PC-3 (cell line): ENCODE measurements at regions not wholly inside any gene's neighbourhood (a gene's known extent, or its start where the extent isn't known, plus 50 kb on each side); places are given as distances from the start of the nearest gene placed in this dataset.
A peak's percentile ranks its signal among the peaks of the same experiment; 100 is the strongest.
"Not testable (repeated sequence)": the region's sequence is repeated elsewhere in the genome, so short reads cannot be mapped to it uniquely, and the experiment has no call there.

Experiments used
- ATAC-seq: fragments of 200-7000 bp; cut with Tn5 transposase; 2 replicates; pipeline ENCODE4 v1.9.1; 2020; ENCODE audit warnings: mild to moderate bottlenecking, moderate library complexity
- BruUV-seq: library from RNA; stranded (reverse); fragments of 400-500 nt; replicated peaks from 2 replicates; lab custom pipeline; 2021; lab: Mats Ljungman, UMichigan
- CTCF ChIA-PET: fragments of 300-600 bp; sonication (Branson Sonifier 250); formaldehyde crosslinking; loops from one replicate; lab custom pipeline; 2022; ENCODE audit warnings: antibody characterized with exemption; lab: Charles Lee
- POLR2A ChIA-PET: fragments of 300-600 bp; sonication (Branson Sonifier 250); formaldehyde crosslinking; loops from one replicate; lab custom pipeline; 2022; ENCODE audit warnings: antibody characterized with exemption; ENCODE audit not compliant: unreplicated experiment; lab: Charles Lee
- DNase-seq: peaks from one replicate; pipeline ENCODE4 v3.0.0-alpha.2; 2015
- H2AFZ ChIP-seq: fragments of 300-600 bp; sonication (generic); 2 replicates; pipeline ENCODE4 v1.6.0; 2016; ENCODE audit warnings: antibody characterized with exemption, low read length
- H3F3A ChIP-seq: fragments of 300-600 bp; sonication (generic); one replicate; pipeline ENCODE4 v1.6.0; 2017; ENCODE audit warnings: antibody characterized with exemption, low read length, control low read depth, mild to moderate bottlenecking; ENCODE audit not compliant: unreplicated experiment
- H3K27ac ChIP-seq: fragments of 300-600 bp; sonication (generic); 2 replicates; pipeline ENCODE4 v1.5.1; 2016; ENCODE audit warnings: mild to moderate bottlenecking, low read length
- H3K27me3 ChIP-seq: fragments of 300-600 bp; sonication (generic); 2 replicates; pipeline ENCODE4 v1.6.1; 2016; ENCODE audit warnings: low read length, mixed read lengths
- H3K36me3 ChIP-seq: fragments of 300-600 bp; sonication (generic); 2 replicates; pipeline ENCODE4 v1.6.1; 2016; ENCODE audit warnings: low read depth, mixed run types, low read length, mixed read lengths
- H3K4me1 ChIP-seq: fragments of 300-600 bp; sonication (generic); 2 replicates; pipeline ENCODE4 v1.5.1; 2016; ENCODE audit warnings: low read length; ENCODE audit not compliant: insufficient read depth
- H3K4me2 ChIP-seq: fragments of 300-600 bp; sonication (generic); 2 replicates; pipeline ENCODE4 v1.6.0; 2016; ENCODE audit warnings: low read length
- H3K4me3 ChIP-seq: fragments of 300-600 bp; sonication (generic); 2 replicates; pipeline ENCODE4 v1.5.1; 2016; ENCODE audit warnings: mild to moderate bottlenecking, low read length, mixed read lengths
- H3K79me2 ChIP-seq: fragments of 300-600 bp; sonication (generic); 2 replicates; pipeline ENCODE4 v1.6.1; 2017; ENCODE audit warnings: low read length, mixed read lengths
- H3K9ac ChIP-seq: fragments of 300-600 bp; sonication (generic); 2 replicates; pipeline ENCODE4 v1.6.0; 2016; ENCODE audit warnings: mild to moderate bottlenecking, low read length
- H3K9me2 ChIP-seq: fragments of 300-600 bp; sonication (generic); replicated peaks from 2 replicates; pipeline ENCODE4 v1.6.1; 2016; ENCODE audit warnings: mixed run types, low read length, mixed read lengths
- H3K9me3 ChIP-seq: fragments of 300-600 bp; sonication (generic); 2 replicates; pipeline ENCODE4 v1.6.1; 2016; ENCODE audit warnings: low read length, mixed read lengths
- H4K20me1 ChIP-seq: fragments of 300-600 bp; sonication (generic); 2 replicates; pipeline ENCODE4 v1.6.1; 2016; ENCODE audit warnings: low read length, mixed read lengths
- intact Hi-C: fragments of 100-400 bp; cut with micrococcal nuclease; formaldehyde crosslinking; loops from 2 replicates; pipeline ENCODE4 v1.9.0; 2023

DNA sequence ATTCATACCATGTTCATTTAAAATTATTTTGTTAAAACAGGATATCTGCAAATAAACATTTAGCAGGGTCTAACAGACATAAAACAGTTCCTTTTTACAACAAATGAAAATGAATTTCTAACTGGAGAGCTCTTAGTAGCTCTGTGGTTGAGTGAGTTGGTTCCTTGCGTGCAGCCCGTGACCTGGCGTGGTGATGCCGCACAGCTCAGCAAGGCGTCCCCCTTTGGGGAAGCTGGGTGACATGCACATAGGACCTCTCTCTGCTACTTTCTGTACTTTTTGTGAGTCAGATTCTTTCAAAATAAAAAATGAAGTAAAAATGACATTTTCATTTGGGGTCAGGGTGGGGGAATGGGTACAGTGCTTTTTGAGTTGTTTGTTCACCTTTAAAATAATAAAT is 75.9 kb downstream of the NPIPB11 start:
- H3K36me3 ChIP-seq, H3K9me2 ChIP-seq, intact Hi-C loops, CTCF ChIA-PET, H3K4me1 ChIP-seq, H3F3A ChIP-seq, H3K27ac ChIP-seq, H3K27me3 ChIP-seq, ATAC-seq, H3K9me3 ChIP-seq, H2AFZ ChIP-seq, BruUV-seq, POLR2A ChIA-PET, H4K20me1 ChIP-seq, DNase-seq, H3K79me2 ChIP-seq, H3K4me2 ChIP-seq, H3K9ac ChIP-seq, H3K4me3 ChIP-seq: not testable (repeated sequence)

DNA sequence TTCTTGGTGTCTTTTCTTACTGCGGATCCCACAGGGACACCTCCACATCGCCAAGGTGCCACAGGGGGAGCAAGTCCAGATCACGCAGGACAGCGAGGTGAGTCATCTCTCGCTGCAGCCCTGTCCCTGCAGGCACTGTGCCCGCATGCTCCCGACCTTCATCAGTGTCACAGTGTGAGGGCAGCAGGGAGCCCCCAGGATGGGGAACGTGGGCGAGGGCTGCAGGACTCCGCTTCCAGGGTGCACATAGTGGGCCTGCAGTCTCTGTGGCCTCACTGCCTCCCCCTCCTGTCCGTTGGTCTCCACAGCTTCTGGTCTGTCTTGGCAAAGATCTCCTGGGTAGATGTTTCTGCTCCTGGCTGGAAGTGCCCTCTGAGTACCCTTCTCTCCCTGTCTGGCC is 78.0 kb downstream of the NPIPB11 start:
- CTCF ChIA-PET, H4K20me1 ChIP-seq, DNase-seq, H3K27ac ChIP-seq, intact Hi-C loops, H3K4me1 ChIP-seq, H3K27me3 ChIP-seq, H3K79me2 ChIP-seq, H3K4me3 ChIP-seq, H3K4me2 ChIP-seq, POLR2A ChIA-PET, BruUV-seq, H3F3A ChIP-seq, H3K36me3 ChIP-seq, H3K9me2 ChIP-seq, H3K9me3 ChIP-seq, ATAC-seq, H2AFZ ChIP-seq, H3K9ac ChIP-seq: not testable (repeated sequence)

DNA sequence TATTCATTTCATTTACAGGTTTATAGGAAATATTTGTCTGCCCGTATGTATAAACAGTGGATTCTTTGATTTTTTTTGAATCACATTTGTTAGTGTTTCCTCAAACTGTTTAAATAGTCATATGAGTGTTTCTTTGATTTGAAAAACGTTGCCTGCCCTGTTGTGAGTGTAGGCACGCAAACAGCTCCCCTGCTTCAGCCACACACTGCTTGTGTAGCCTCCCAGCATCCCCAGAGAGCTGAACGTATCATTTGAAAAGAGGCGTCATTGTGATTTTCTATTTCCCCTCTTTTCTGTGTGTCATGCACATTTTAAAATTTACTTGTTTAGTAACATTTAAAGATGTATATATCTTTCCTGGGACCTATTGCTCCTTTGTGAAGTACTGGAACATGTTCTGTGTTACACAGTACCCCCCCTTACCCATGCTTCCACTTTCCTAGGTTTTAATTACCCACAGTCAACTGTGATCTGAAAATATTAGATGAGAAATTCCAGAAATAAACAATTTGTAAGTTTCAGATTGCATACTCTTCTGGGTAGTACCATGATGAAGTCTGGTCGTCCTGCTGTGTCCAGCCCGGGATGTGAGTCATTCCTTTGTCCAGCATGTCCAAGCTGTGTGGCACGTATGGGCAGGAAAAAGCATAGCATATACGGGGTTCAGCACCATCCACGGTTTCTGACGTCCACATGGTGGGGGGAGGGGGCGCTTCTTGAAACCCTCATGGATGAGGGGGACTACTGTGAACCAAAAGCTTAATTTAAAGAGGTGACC is 78.7 kb downstream of the NPIPB11 start:
- H3K79me2 ChIP-seq, H4K20me1 ChIP-seq, H3F3A ChIP-seq, H3K9me2 ChIP-seq, H2AFZ ChIP-seq, H3K27ac ChIP-seq, H3K9ac ChIP-seq, H3K36me3 ChIP-seq, H3K9me3 ChIP-seq, H3K4me3 ChIP-seq, H3K4me1 ChIP-seq, intact Hi-C loops, CTCF ChIA-PET, POLR2A ChIA-PET, H3K4me2 ChIP-seq, H3K27me3 ChIP-seq, BruUV-seq: not testable (repeated sequence)
- DNase-seq (peak; percentile 14), ATAC-seq (peak; percentile 92)

DNA sequence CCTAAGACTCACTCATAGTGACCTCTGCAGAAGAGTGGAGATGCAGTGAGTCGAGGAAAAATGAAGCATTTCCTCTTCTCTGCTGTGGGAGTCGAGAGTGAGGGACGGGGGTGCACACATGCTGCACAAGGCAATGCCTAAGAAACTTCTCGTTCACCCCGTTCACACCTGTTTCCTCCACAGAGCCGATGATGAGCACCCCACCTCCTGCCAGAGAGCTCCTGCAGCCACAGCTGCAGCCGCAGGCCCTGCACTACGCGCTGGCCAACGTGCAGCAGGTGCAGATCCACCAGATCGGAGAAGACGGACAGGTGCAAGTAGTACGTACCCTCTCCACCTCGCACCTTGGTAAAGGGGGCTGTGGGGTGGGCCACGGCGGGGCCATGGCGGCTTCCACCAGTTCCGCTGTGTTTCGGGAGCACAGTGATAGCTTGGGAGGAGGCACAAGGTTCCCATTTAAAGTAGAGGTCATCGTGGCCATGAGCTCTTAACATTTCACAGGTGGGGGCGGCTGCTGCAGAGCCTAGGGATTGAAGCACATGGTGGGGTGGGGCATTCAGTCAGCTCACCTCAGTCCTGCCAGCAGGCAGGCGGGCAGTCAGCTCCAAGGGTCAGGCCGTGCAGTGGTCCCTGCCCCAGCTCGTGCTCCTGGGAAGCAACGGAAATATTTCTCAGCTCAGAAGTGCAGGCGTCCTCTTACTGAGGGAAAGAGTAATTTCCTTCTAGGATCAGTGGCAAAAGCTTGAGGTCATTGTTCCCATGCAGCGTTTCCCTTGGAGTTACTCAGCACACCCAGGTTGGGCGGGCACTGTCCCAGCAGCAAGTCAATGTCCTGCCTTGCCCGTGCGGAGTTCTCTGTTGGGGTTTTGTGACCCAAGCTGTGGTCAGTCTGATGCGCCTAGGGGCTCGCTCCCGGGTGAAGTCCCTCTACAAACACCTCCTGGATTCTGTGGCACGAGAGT is 80.1 kb downstream of the NPIPB11 start:
- POLR2A ChIA-PET, H3K79me2 ChIP-seq, H3K9me3 ChIP-seq, H3K4me2 ChIP-seq, ATAC-seq, BruUV-seq, H3K9me2 ChIP-seq, H3F3A ChIP-seq, H3K36me3 ChIP-seq, DNase-seq, H3K9ac ChIP-seq, CTCF ChIA-PET, H3K4me3 ChIP-seq, H3K27me3 ChIP-seq, intact Hi-C loops, H3K4me1 ChIP-seq, H3K27ac ChIP-seq, H2AFZ ChIP-seq, H4K20me1 ChIP-seq: not testable (repeated sequence)

DNA sequence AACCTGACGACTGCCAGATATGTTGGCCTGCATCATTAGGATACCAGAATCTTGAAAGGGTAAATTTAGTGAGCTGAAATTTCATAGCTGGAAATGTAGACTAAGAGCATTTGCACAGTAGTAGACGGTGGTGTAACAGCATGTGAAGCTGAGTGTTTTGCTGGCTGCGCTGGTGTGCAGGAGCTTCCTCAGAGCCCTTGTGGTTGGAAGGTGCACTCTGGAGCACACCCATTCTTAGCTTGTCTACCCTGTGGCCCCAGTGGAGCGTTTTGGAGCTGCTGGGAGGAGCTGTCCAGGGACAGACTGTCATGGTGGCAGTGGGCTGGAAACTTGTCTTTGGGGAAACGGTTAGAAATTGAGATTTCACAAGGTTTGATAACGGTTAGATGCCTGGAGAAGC is 82.8 kb downstream of the NPIPB11 start:
- CTCF ChIA-PET, H3F3A ChIP-seq, BruUV-seq, H3K79me2 ChIP-seq, intact Hi-C loops, H2AFZ ChIP-seq, H3K9me3 ChIP-seq, H3K27me3 ChIP-seq, H3K4me2 ChIP-seq, ATAC-seq, H3K4me1 ChIP-seq, DNase-seq, H3K27ac ChIP-seq, H3K9me2 ChIP-seq, H3K36me3 ChIP-seq, H4K20me1 ChIP-seq, H3K9ac ChIP-seq, H3K4me3 ChIP-seq, POLR2A ChIA-PET: not testable (repeated sequence)
